Keratinocyte (primary cell): ENCODE measurements at regions not wholly inside any gene's neighbourhood (a gene's known extent, or its start where the extent isn't known, plus 50 kb on each side); places are given as distances from the start of the nearest gene placed in this dataset.

Experiments
- EZH2 ChIP-seq: IDR thresholded peaks from one replicate; pipeline ENCODE4 v1.6.1; 2012; ENCODE audit warnings: inconsistent platforms, mild to moderate bottlenecking, low read length, moderate library complexity
- TF ChIP-seq, protein P1 (sequence below), 3 experiments: IDR thresholded peaks in 1 of 3; conservative IDR thresholded peaks in 1 of 3; optimal IDR thresholded peaks in 1 of 3; 2 replicates in 2 of 3; 3 replicates in 1 of 3; pipeline versions ENCODE3 to v1.5.1; 2011; ENCODE audit warnings: low read length in 3 of 3, mild to moderate bottlenecking in 3 of 3, moderate library complexity in 2 of 3, control low read depth in 1 of 3, inconsistent platforms in 1 of 3; ENCODE audit not compliant: insufficient read depth in 2 of 3; ENCODE audit errors: extremely low read depth in 1 of 3

DNA sequence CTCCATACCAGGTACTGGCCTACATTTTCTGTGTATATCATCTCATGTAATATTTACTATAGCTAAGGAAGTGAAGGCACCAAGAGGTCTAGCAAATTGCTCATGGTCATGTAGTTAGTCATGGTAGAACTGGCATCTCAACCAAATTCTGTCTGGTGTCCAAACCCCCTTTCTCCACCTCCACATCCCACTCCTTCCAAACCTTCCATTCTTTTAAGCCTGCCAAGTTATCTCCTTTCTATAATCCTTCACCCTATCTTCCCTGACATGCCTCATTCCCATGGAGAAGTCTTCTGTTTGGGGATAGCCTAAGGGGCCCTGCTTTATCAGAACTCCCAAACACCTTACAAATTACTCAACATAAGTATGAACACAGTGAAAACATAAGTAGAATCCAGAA is 196.2 kb upstream of the HMGA2 start:
- TF ChIP-seq, protein P1, sequence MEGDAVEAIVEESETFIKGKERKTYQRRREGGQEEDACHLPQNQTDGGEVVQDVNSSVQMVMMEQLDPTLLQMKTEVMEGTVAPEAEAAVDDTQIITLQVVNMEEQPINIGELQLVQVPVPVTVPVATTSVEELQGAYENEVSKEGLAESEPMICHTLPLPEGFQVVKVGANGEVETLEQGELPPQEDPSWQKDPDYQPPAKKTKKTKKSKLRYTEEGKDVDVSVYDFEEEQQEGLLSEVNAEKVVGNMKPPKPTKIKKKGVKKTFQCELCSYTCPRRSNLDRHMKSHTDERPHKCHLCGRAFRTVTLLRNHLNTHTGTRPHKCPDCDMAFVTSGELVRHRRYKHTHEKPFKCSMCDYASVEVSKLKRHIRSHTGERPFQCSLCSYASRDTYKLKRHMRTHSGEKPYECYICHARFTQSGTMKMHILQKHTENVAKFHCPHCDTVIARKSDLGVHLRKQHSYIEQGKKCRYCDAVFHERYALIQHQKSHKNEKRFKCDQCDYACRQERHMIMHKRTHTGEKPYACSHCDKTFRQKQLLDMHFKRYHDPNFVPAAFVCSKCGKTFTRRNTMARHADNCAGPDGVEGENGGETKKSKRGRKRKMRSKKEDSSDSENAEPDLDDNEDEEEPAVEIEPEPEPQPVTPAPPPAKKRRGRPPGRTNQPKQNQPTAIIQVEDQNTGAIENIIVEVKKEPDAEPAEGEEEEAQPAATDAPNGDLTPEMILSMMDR (optimal IDR thresholded peaks at IDR 0.05 in 1 of 3, IDR thresholded peaks at IDR 0.05 in 1 of 3, conservative IDR thresholded peaks at IDR 0.05 in 1 of 3; ENCODE audit: extremely low read depth in 1 of 3, insufficient read depth in 2 of 3, low read length in 3 of 3): no peak
- no peak for TF ChIP-seq EZH2
